PC-3 (cell line): ENCODE measurements at regions not wholly inside any gene's neighbourhood (a gene's known extent, or its start where the extent isn't known, plus 50 kb on each side); places are given as distances from the start of the nearest gene placed in this dataset.

Source experiments
- ATAC-seq: fragments of 200-7000 bp; cut with Tn5 transposase; 2 replicates; pipeline ENCODE4 v1.9.1; 2020; ENCODE audit warnings: mild to moderate bottlenecking, moderate library complexity
- BruUV-seq: library from RNA; stranded (reverse); fragments of 400-500 nt; replicated peaks from 2 replicates; lab custom pipeline; 2021; lab: Mats Ljungman, UMichigan
- CTCF ChIA-PET: fragments of 300-600 bp; sonication (Branson Sonifier 250); formaldehyde crosslinking; loops from one replicate; lab custom pipeline; 2022; ENCODE audit warnings: antibody characterized with exemption; lab: Charles Lee
- POLR2A ChIA-PET: fragments of 300-600 bp; sonication (Branson Sonifier 250); formaldehyde crosslinking; loops from one replicate; lab custom pipeline; 2022; ENCODE audit warnings: antibody characterized with exemption; ENCODE audit not compliant: unreplicated experiment; lab: Charles Lee
- DNase-seq: peaks from one replicate; pipeline ENCODE4 v3.0.0-alpha.2; 2015
- H2AFZ ChIP-seq: fragments of 300-600 bp; sonication (generic); 2 replicates; pipeline ENCODE4 v1.6.0; 2016; ENCODE audit warnings: antibody characterized with exemption, low read length
- H3F3A ChIP-seq: fragments of 300-600 bp; sonication (generic); one replicate; pipeline ENCODE4 v1.6.0; 2017; ENCODE audit warnings: antibody characterized with exemption, low read length, control low read depth, mild to moderate bottlenecking; ENCODE audit not compliant: unreplicated experiment
- H3K27ac ChIP-seq: fragments of 300-600 bp; sonication (generic); 2 replicates; pipeline ENCODE4 v1.5.1; 2016; ENCODE audit warnings: mild to moderate bottlenecking, low read length
- H3K27me3 ChIP-seq: fragments of 300-600 bp; sonication (generic); 2 replicates; pipeline ENCODE4 v1.6.1; 2016; ENCODE audit warnings: low read length, mixed read lengths
- H3K36me3 ChIP-seq: fragments of 300-600 bp; sonication (generic); 2 replicates; pipeline ENCODE4 v1.6.1; 2016; ENCODE audit warnings: low read depth, mixed run types, low read length, mixed read lengths
- H3K4me1 ChIP-seq: fragments of 300-600 bp; sonication (generic); 2 replicates; pipeline ENCODE4 v1.5.1; 2016; ENCODE audit warnings: low read length; ENCODE audit not compliant: insufficient read depth
- H3K4me2 ChIP-seq: fragments of 300-600 bp; sonication (generic); 2 replicates; pipeline ENCODE4 v1.6.0; 2016; ENCODE audit warnings: low read length
- H3K4me3 ChIP-seq: fragments of 300-600 bp; sonication (generic); 2 replicates; pipeline ENCODE4 v1.5.1; 2016; ENCODE audit warnings: mild to moderate bottlenecking, low read length, mixed read lengths
- H3K79me2 ChIP-seq: fragments of 300-600 bp; sonication (generic); 2 replicates; pipeline ENCODE4 v1.6.1; 2017; ENCODE audit warnings: low read length, mixed read lengths
- H3K9ac ChIP-seq: fragments of 300-600 bp; sonication (generic); 2 replicates; pipeline ENCODE4 v1.6.0; 2016; ENCODE audit warnings: mild to moderate bottlenecking, low read length
- H3K9me2 ChIP-seq: fragments of 300-600 bp; sonication (generic); replicated peaks from 2 replicates; pipeline ENCODE4 v1.6.1; 2016; ENCODE audit warnings: mixed run types, low read length, mixed read lengths
- H3K9me3 ChIP-seq: fragments of 300-600 bp; sonication (generic); 2 replicates; pipeline ENCODE4 v1.6.1; 2016; ENCODE audit warnings: low read length, mixed read lengths
- H4K20me1 ChIP-seq: fragments of 300-600 bp; sonication (generic); 2 replicates; pipeline ENCODE4 v1.6.1; 2016; ENCODE audit warnings: low read length, mixed read lengths
- EZH2 ChIP-seq: fragments of 300-600 bp; sonication (generic); IDR thresholded peaks from one replicate; pipeline ENCODE4 v1.6.1; 2017; ENCODE audit warnings: antibody characterized with exemption, mild to moderate bottlenecking, low read length; ENCODE audit not compliant: unreplicated experiment
- EZH2phosphoT487 ChIP-seq: fragments of 300-600 bp; sonication (generic); IDR thresholded peaks from 2 replicates; pipeline ENCODE4 v1.6.1; 2018; ENCODE audit warnings: mild to moderate bottlenecking, antibody characterized with exemption, low read length, borderline replicate concordance
- intact Hi-C: fragments of 100-400 bp; cut with micrococcal nuclease; formaldehyde crosslinking; loops from 2 replicates; pipeline ENCODE4 v1.9.0; 2023
- TF ChIP-seq, protein P1 (sequence below): fragments of 300-600 bp; sonication (generic); conservative IDR thresholded peaks from 2 replicates; pipeline ENCODE4 v1.5.1; 2017; ENCODE audit warnings: antibody characterized with exemption, low read depth, mild to moderate bottlenecking, low read length

- Histone ChIP-seq H3K9me2 (no peaks in the 10 kb centered on the region), H4K20me1 (no peaks in the 10 kb centered on the region), H3K79me2 (no peaks in the 10 kb centered on the region), H3K9ac (no peak overlapping the region), H3K36me3 (no peaks in the 10 kb centered on the region), H3K4me3 (no peak overlapping the region), H3K4me2 (no peak overlapping the region), H3F3A (no peaks in the 10 kb centered on the region), H3K27ac (no peak overlapping the region), H3K9me3 (no peaks in the 10 kb centered on the region), H3K4me1 (no peaks in the 10 kb centered on the region), H3K27me3 (no peaks in the 10 kb centered on the region), H2AFZ (no peak overlapping the region)
- ATAC-seq (no peak), DNase-seq (no peak)
- ChIA-PET CTCF (no interaction called here), POLR2A (no interaction called here)
- intact Hi-C loops = no loop called here
- BruUV-seq = no TSS peak
- TF ChIP-seq, protein P1, sequence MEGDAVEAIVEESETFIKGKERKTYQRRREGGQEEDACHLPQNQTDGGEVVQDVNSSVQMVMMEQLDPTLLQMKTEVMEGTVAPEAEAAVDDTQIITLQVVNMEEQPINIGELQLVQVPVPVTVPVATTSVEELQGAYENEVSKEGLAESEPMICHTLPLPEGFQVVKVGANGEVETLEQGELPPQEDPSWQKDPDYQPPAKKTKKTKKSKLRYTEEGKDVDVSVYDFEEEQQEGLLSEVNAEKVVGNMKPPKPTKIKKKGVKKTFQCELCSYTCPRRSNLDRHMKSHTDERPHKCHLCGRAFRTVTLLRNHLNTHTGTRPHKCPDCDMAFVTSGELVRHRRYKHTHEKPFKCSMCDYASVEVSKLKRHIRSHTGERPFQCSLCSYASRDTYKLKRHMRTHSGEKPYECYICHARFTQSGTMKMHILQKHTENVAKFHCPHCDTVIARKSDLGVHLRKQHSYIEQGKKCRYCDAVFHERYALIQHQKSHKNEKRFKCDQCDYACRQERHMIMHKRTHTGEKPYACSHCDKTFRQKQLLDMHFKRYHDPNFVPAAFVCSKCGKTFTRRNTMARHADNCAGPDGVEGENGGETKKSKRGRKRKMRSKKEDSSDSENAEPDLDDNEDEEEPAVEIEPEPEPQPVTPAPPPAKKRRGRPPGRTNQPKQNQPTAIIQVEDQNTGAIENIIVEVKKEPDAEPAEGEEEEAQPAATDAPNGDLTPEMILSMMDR = no peak
- TF ChIP-seq EZH2 = no peak
- no peak for TF ChIP-seq EZH2phosphoT487
Observed at GRCh38 chr18:70469916-70470315, 181.1 kb downstream of the SOCS6 start.

DNA sequence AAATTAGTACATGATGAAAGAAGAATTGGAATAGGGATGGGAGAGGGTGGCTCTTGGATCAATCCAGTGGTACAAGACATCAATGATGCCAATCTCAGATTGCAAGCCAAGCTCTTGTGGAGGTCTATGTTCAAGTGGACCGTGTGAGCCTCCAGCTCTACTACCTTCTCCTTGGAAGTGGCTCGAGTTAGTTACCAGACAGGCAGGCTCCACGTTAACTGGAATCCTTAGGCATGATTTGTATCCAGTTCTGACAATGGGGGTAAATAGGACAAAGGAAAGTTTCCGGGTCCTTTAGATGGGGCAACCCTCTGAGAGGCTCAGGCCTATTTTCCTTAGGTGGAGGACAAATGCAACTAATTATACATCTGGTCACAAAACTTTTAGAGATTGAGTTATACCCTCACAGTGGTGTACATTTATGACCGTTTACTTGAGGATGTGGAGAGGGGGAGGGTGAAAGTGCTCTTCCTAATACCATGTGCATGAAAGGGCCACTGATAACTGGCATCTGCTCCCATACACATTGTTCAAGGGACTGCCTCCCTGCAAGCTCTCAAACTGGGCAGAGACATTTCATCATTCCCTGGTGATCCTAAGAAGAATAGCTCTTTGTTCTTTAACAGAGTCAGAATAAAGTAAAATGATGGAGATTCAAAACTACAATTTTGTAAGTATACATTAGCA lies 180.2 kb downstream of the SOCS6 start:
- TF ChIP-seq EZH2 (no peak), EZH2phosphoT487 (no peak)
- TF ChIP-seq, protein P1 = no peak

DNA sequence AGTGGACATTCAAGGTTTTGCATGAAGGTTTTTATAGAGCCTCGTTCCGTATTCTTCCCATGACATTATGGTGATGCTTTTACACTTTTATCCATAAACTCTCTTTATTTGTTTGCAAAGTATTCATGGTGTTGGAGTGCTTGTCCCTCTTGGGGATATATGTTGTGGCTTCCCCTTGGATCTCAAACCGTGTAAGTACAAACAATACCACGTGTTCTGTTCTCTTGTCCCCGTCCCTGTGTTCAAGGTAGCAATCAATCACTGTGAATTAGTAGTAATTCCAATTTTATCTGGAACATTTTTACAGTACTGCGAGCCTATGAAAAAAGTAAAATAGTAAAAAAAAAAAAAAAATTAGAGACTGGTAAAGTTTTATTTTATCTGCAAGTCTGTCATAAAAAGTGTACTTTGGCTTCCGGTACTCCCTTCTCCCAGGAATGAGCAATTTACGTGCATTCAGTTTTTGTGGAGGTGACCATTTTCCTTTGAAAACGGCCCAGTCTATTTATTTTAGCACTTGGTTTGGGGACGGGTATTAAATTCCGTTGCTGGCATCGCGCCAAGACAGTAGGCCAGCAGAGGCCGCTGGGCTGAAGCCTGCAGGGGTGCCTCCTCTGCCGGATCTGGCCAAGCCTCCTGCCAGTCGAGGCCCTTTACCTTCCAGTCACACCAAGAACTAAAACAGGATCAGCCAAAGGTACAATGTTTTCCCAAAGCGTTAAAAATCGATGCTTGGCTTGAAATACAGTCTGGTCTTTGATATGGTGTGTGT lies 175.7 kb downstream of the SOCS6 start:
- H3K9me3 ChIP-seq = no peaks in the 10 kb centered on the region
- POLR2A ChIA-PET = no interaction called here
- ATAC-seq (peak; percentile 94), DNase-seq (peak; percentile 80)
- peak overlapping the region; percentile 55 for H3K4me3 ChIP-seq
- no peaks in the 10 kb centered on the region for H3K79me2 ChIP-seq
- no peaks in the 10 kb centered on the region for H3K9me2 ChIP-seq
- TF ChIP-seq EZH2phosphoT487 (no peak), EZH2 (no peak)
- TF ChIP-seq, protein P1 = peak; percentile 46
- no peaks in the 10 kb centered on the region for H3K27me3 ChIP-seq
- no peaks in the 10 kb centered on the region for H4K20me1 ChIP-seq
- peak overlapping the region; percentile 69 for H2AFZ ChIP-seq
- H3K4me1 ChIP-seq = peaks cover 8% of the 10 kb centered on the region
- BruUV-seq = no TSS peak
- intact Hi-C loops = no loop called here
- no peak overlapping the region for H3K27ac ChIP-seq
- no peak overlapping the region for H3K9ac ChIP-seq
- H3K4me2 ChIP-seq = peak overlapping the region; percentile 71
- H3K36me3 ChIP-seq = no peaks in the 10 kb centered on the region
- no peaks in the 10 kb centered on the region for H3F3A ChIP-seq
- CTCF ChIA-PET = no interaction called here

More for the DNA sequence above, 180.2 kb downstream of the SOCS6 start:
- H3K9me2 ChIP-seq = no peaks in the 10 kb centered on the region
- H3K79me2 ChIP-seq = no peaks in the 10 kb centered on the region
- no peak overlapping the region for H3K4me2 ChIP-seq
- ChIA-PET POLR2A (no interaction called here), CTCF (no interaction called here)
- intact Hi-C loops = no loop called here
- no peak for DNase-seq
- H3K4me3 ChIP-seq = no peak overlapping the region
- H3F3A ChIP-seq = no peaks in the 10 kb centered on the region
- no peak overlapping the region for H2AFZ ChIP-seq
- H3K27ac ChIP-seq = no peak overlapping the region
- no peaks in the 10 kb centered on the region for H3K27me3 ChIP-seq
- no TSS peak for BruUV-seq
- H4K20me1 ChIP-seq = no peaks in the 10 kb centered on the region
- peaks cover 5% of the 10 kb centered on the region for H3K4me1 ChIP-seq
- no peaks in the 10 kb centered on the region for H3K9me3 ChIP-seq
- no peaks in the 10 kb centered on the region for H3K36me3 ChIP-seq
- no peak overlapping the region for H3K9ac ChIP-seq
- ATAC-seq = no peak
